Neuron (in vitro differentiated cells): ENCODE measurements at regions not wholly inside any gene's neighbourhood (a gene's known extent, or its start where the extent isn't known, plus 50 kb on each side); places are given as distances from the start of the nearest gene placed in this dataset.
A peak's percentile ranks its signal among the peaks of the same experiment; 100 is the strongest.
"Not testable (repeated sequence)": the region's sequence is repeated elsewhere in the genome, so short reads cannot be mapped to it uniquely, and the experiment has no call there.

Source experiments
- H2AFZ ChIP-seq: one replicate; pipeline ENCODE4 v1.6.1; 2013; ENCODE audit warnings: low read depth, mild to moderate bottlenecking, inconsistent platforms, low read length, moderate library complexity
- H3K27me3 ChIP-seq: one replicate; pipeline ENCODE4 v1.6.1; 2013; ENCODE audit warnings: low read length; ENCODE audit not compliant: insufficient read depth
- H3K36me3 ChIP-seq: one replicate; pipeline ENCODE4 v1.6.1; 2013; ENCODE audit warnings: low read length; ENCODE audit not compliant: insufficient read depth
- H3K4me1 ChIP-seq: one replicate; pipeline ENCODE4 v1.6.1; 2013; ENCODE audit warnings: low read length; ENCODE audit not compliant: insufficient read depth
- H3K4me3 ChIP-seq: 2 replicates; pipeline ENCODE4 v1.5.1; 2013; ENCODE audit warnings: mild to moderate bottlenecking, low read length, moderate library complexity
- H3K9me3 ChIP-seq: one replicate; pipeline ENCODE4 v1.6.1; 2013; ENCODE audit warnings: low read length

GRCh38 chr1:149367472-149368044 lies 107.3 kb upstream of the NBPF19 start:
- H3K27me3 ChIP-seq, H3K4me1 ChIP-seq, H3K4me3 ChIP-seq, H2AFZ ChIP-seq, H3K36me3 ChIP-seq, H3K9me3 ChIP-seq: not testable (repeated sequence)

GRCh38 chr1:149368337-149368736 lies 106.5 kb upstream of the NBPF19 start:
- not testable (repeated sequence) for H2AFZ ChIP-seq, H3K9me3 ChIP-seq, H3K36me3 ChIP-seq, H3K27me3 ChIP-seq, H3K4me1 ChIP-seq, H3K4me3 ChIP-seq

DNA sequence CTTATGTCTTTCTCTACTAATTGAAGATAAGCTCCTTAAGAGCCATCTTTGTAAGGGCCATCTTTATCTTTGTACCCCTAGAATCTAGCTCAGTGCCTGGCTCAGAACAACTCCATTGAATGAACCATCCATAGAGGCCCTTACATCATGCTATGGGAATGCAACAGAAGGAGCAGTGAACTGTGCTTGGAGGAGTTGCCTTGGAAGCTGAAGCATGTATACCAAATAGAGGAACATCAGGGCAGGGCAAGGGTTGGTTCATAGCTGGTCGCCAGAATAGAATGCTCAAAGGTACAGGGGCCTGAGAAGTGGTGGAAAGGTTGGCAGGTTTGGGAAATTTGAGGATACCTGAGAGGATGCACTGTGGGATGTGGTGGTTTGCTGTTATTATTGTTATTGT lies 105.8 kb upstream of the NBPF19 start:
- not testable (repeated sequence) for H3K4me3 ChIP-seq, H3K9me3 ChIP-seq, H3K27me3 ChIP-seq, H3K4me1 ChIP-seq, H2AFZ ChIP-seq, H3K36me3 ChIP-seq

GRCh38 chr1:149371955-149372354 lies 102.9 kb upstream of the NBPF19 start:
- not testable (repeated sequence) for H3K27me3 ChIP-seq, H3K4me3 ChIP-seq, H3K9me3 ChIP-seq, H2AFZ ChIP-seq, H3K36me3 ChIP-seq, H3K4me1 ChIP-seq

DNA sequence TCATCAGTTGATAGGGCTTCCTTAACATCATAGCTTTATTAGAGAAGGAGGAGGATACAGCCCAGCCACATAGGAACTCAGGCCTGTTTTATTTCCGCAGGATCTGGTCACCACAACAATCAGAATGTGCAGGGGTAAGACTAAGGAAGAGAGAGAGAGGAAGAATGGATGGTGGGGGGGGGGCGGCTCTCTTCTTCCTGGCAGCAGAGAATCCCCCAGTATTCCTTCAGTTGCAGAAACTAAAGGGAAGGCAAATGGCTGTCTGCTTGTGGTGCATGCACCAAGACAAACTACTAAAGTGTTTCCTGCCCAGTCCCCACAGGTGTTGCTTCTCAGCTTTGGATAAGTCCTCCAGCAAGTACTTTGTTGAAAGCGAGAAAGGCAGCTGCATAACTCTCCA lies 96.4 kb upstream of the NBPF19 start:
- H3K4me1 ChIP-seq, H3K36me3 ChIP-seq, H3K4me3 ChIP-seq, H2AFZ ChIP-seq, H3K27me3 ChIP-seq, H3K9me3 ChIP-seq: not testable (repeated sequence)

- not testable (repeated sequence) for H3K27me3 ChIP-seq
Observed at GRCh38 chr1:149390173-149390926, 84.5 kb upstream of the NBPF19 start.

DNA sequence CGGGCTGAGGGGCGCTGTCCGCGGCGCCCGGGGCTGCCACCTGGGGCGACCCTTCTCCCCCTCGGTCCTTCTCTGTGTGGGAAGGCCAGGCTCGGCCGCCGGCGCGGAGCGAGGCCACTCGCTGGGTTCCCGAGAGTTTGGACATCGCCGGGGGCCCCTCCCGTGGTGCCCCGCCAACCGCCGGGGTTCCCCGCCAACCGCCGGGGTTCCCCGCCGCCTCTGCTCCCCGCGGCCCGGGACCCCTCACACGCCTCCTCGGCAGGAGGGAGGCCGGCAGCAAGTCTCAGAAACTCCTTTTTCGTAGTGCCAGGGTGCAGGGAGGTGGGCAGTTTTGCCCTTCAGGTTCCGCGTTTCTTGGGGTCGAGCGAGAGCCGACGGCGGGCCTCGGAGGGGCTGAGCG lies 83.9 kb upstream of the NBPF19 start:
- not testable (repeated sequence) for H3K27me3 ChIP-seq, H3K36me3 ChIP-seq, H3K4me1 ChIP-seq, H3K9me3 ChIP-seq, H2AFZ ChIP-seq
- H3K4me3 ChIP-seq, result peak overlapping the region; percentile 45

More at GRCh38 chr1:149390173-149390926, 84.5 kb upstream of the NBPF19 start:
- H3K4me1 ChIP-seq, H3K36me3 ChIP-seq, H3K9me3 ChIP-seq, H2AFZ ChIP-seq: not testable (repeated sequence)
- H3K4me3 ChIP-seq, result peak overlapping the region; percentile 45

DNA sequence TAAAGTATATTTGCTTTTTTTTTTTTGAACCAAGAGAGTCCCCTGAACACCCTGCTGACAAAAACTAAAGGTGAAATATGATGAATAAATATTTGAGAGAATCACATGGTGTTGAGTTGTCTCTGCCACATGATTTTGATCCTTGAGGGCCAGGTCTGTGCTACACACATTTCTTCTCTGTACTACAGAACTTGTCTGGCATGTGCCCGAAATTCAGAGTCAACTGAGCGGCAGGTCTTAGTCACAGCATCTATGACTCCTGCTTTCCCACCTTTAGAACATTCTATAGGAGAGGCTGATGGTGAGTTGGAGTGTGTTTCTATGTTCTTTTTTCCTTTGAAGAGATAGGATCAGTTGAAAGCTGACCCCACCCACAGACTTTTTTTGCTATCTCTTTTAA lies 79.0 kb upstream of the NBPF19 start:
- not testable (repeated sequence) for H3K4me3 ChIP-seq, H3K36me3 ChIP-seq, H3K27me3 ChIP-seq, H3K9me3 ChIP-seq, H2AFZ ChIP-seq, H3K4me1 ChIP-seq

DNA sequence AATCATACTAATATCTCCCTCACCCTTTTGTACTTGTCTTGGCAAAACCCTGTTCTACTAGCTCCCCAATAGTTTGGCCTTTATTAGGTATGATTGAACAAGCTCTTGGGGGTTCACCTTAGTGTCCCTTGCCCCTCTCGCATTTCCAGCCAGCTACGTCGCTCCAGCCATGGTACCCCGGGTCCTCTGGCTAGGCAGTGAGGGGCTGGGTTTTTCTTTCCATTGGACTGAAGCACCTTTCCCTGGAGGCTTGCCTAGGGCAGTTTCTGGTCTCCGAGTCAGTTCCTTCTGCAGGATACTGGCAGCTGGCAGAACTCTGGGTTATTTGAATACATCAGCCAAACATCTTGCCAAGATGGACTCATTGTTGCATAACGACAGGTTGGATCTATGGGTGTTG lies 76.3 kb upstream of the NBPF19 start:
- not testable (repeated sequence) for H3K36me3 ChIP-seq, H3K27me3 ChIP-seq, H2AFZ ChIP-seq, H3K9me3 ChIP-seq, H3K4me1 ChIP-seq, H3K4me3 ChIP-seq

DNA sequence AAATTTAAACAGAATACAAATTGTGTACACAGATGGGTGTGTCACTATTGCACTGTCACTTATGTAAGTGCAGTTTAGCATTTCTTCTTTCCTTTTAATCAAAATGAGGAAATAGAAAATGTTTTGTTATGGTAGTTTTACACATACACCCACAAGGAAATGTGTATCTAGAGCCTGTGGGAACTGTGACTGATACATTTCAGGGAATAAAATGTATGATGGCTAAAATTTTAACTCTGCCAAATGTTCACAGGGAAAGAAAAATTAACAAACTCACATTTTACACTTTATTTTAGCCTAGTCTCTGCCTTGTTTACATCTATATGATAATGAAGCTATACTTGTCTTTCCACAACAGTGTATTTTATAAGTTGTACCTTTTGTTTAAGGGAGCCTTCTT lies 66.4 kb upstream of the NBPF19 start:
- H3K4me1 ChIP-seq, H3K36me3 ChIP-seq, H3K9me3 ChIP-seq, H2AFZ ChIP-seq, H3K4me3 ChIP-seq, H3K27me3 ChIP-seq: not testable (repeated sequence)

DNA sequence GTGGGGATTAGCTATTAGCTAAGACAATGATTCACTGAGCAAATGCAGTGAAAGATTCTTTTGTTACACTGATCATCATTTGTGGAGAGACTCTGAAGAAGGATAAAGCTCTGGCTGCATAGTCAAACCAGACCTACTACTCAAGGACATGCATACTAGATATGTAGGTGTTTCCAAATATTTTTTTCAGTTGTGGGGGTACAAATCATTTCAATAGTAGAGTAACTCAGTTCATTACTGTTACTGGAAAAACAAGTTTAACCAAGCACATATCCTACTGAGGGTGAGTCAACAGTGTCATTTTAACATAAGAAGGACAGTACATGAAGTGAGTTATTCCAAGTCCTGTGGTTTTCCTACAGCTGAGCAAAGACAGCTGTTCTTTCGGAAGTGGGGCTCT lies 59.5 kb upstream of the NBPF19 start:
- not testable (repeated sequence) for H3K9me3 ChIP-seq, H3K36me3 ChIP-seq, H3K27me3 ChIP-seq, H2AFZ ChIP-seq, H3K4me3 ChIP-seq, H3K4me1 ChIP-seq

DNA sequence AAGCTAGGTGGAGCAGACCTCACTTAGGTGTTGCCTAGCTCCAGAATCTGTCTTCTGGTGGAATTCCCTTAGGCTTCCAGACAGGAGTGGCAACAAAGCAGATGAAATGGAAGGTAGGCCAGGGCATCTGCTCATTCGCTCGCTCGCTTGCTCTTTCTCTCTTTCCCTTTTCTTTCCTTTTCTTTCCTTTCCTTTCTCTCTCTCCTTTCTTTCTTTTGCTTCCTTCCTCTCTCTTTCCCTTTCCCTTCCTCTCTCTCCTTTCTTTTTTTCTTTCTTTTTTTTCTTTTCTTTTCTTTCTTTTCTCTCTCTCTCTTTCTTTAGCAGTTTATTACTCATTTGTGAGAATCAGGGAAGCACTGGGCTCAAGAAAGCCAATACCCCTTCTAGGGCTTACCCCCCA lies 56.1 kb upstream of the NBPF19 start:
- not testable (repeated sequence) for H3K27me3 ChIP-seq, H2AFZ ChIP-seq, H3K9me3 ChIP-seq, H3K36me3 ChIP-seq, H3K4me3 ChIP-seq, H3K4me1 ChIP-seq

GRCh38 chr1:149423122-149423521 lies 51.7 kb upstream of the NBPF19 start:
- not testable (repeated sequence) for H3K4me3 ChIP-seq, H3K36me3 ChIP-seq, H2AFZ ChIP-seq, H3K4me1 ChIP-seq, H3K9me3 ChIP-seq, H3K27me3 ChIP-seq
